GM21786 (cell line): ENCODE measurements at regions not wholly inside any gene's neighbourhood (a gene's known extent, or its start where the extent isn't known, plus 50 kb on each side); places are given as distances from the start of the nearest gene placed in this dataset.
"Not testable (repeated sequence)": the region's sequence is repeated elsewhere in the genome, so short reads cannot be mapped to it uniquely, and the experiment has no call there.

Source experiments
- ATAC-seq: cut with Tn5 transposase; IDR thresholded peaks from one replicate; pipeline ENCODE4 v1.9.1; 2021; ENCODE audit not compliant: unreplicated experiment

GRCh38 chr1:213622365-213623063 lies 365.3 kb upstream of the PROX1 start:
- ATAC-seq, result no peak

- ATAC-seq, result no peak
Observed at GRCh38 chr1:213623064-213623581, 364.6 kb upstream of the PROX1 start.

DNA sequence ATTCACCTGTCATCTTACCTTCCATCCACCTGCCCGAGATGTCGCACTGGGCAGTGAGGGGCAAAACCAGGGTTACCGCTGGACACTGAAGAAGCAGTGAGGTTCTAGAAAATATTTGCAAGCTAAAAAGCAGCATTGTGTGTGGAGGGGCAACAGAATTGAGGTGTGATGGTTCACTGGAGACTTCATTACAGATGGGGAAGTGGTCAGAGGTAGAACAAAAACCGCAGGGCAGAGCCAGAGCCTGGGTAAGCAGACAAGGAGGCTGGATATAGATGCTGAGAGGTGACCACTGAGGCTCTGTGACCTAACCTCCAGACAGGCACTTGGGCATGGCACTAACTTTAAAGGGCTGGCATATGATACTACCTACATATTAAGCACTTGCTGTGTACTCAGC lies 363.9 kb upstream of the PROX1 start:
- ATAC-seq, result no peak

DNA sequence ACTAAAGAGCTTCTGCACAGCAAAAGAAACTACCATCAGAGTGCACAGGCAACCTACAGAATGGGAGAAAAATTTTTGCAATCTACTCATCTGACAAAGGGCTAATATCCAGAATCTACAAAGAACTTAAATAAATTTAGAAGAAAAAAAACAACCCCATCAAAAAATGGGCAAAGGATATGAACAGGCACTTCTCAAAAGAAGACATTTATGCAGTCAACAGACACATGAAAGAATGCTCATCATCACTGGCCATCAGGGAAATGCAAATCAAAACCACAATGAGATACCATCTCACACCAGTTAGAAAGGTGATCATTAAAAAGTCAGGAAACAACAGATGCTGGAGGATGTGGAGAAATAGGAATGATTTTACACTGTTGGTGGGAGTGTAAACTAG lies 351.0 kb upstream of the PROX1 start:
- not testable (repeated sequence) for ATAC-seq

DNA sequence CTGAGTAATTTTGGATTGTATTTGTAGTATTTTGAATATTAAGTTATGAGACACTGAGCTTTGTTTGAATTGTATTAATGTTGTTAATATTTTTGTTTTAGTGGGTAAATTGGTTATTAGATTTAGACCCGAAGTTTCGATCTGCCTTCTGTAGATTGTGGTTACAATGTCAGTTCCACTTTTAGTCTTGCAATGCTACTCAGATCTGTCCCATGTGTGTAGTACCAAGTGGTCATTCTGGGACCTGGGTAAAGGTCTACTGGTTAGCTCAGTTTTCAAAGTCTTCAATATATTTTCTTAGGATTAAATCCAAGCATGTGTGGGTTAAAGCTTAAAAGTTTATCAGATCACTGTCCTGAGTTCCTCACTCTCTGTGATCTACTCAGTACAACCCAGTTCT lies 346.5 kb upstream of the PROX1 start:
- no peak for ATAC-seq

DNA sequence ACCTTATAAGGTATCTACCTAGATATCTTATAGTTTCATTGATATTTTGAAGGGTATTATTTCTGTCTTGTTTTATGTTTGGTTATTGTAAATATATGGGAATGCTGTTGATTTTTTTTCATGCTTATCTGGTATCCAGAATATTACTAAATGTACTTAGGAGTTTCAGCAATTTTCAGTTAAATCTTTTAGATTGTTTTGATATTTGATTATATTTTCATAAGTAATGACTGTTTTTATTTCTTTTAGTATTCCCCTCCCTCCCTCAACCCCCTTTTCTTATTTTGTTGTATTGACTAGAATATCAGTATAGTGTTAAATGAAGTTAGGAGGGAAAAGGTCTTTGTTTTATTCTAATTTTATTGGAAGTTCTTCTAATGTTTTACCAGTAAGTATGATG lies 344.4 kb upstream of the PROX1 start:
- ATAC-seq, result no peak

- no peak for ATAC-seq
Observed at GRCh38 chr1:213647864-213648650, 339.7 kb upstream of the PROX1 start.

DNA sequence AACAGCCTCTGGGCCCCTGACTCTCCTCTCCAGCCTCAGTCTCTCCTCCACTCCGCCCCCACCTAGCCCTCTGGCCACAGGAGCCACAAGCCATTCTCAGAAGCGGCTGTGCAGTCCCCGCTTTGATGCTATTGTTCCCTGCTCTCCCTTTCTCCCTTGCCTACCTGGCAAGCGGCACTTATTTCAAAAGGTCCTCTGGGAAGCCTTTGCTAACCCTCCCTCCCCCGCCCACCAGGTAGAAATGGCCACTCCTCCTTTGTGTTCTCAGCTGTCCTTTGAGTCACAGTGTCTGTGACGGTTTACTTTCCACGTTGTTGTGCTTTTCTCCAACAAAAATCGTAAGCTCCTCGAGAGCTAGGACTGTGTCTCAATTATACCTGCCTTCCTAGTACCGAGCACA lies 338.4 kb upstream of the PROX1 start:
- ATAC-seq, result no peak

DNA sequence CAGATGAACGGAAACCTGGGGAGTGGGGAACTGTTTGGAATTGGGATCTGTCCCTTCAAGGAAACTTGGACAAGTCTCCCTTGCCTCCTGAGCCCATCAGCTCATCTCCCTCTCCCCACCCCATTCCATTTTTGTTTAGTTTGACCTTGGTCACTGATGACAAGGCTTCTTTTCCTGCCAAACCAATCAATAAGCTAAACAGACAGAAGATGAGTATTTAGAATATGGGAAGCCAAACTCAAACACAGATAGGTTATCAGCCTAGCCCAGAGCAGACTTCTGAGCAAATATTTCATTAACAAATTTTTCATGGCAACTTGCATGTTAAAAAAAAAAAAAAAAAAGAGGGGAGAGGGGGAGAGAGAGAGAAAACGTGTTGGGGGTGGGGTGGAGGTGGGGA lies 337.2 kb upstream of the PROX1 start:
- ATAC-seq, result no peak

DNA sequence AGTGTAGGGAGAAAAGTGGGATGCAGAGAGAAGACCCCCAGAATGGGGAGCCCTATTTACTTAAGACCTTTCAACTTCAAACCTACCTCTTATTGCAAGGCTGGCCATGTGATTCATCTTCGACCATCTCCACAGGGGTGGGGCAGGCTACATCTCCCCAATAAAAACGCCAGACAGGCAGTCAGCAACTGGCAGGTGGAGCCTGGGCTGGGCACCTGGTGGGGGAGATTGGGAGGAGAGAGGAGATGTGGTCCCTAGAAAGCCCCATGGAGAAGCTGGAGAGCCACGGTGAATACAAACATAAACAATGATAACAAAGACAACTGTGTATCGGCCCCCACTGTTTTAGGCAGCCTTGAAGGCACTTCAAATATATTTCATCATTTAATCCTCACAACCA lies 336.7 kb upstream of the PROX1 start:
- no peak for ATAC-seq

DNA sequence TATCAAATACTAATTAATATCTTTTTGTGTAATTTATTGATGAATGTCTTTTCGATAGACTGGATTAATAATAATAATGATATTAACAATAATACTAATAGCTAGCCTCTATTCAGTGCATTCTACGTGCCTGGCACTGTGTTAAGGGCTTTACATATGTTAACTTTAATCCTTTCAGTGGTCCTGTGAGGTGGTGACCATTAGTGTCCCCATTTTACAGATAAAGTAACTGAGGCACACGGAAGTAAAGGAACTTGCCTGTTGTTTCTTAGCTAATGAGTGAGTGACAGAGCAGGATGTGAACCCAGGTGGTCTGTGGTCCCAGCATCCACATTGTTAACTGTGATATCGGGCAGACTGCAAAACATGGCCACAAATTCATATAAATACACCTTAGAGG lies 335.7 kb upstream of the PROX1 start:
- ATAC-seq, result no peak

DNA sequence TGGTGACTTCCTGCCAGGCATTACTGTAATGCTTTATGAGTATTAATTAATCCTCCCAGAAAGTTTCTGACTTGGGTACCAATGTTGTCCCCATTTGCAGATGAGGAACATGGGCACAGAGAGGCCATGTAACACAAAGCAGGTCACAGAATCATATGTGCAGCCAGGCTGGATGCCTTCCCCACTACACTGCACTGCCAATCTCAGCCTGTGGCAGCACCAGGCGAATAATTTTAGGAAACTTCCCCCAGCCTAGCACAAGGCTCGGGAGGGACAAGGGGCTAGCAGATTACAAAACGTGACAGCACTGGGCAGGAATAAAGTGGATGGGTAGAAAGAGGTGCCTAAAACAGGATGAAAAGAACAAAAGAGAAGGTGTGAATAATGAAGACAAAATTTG lies 331.7 kb upstream of the PROX1 start:
- ATAC-seq, result no peak

DNA sequence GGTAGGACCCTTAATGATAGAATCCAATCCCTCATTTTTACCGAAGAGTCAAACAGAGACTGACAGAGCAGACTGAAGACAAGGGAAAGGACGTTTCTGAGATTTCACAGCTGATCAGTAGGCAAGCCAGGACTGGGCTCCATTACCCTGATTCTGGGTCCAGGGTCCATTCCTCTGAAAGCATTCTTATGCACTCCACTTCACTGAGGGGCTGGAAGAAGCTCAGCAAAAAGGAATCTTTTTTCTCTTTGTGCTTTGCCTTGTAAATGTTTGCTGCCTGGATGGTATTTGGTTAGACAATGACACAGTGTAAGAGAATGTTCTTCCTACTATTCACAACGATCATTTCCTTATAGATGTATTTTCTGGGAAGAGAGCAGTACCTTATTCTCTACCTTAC lies 331.3 kb upstream of the PROX1 start:
- ATAC-seq, result no peak

DNA sequence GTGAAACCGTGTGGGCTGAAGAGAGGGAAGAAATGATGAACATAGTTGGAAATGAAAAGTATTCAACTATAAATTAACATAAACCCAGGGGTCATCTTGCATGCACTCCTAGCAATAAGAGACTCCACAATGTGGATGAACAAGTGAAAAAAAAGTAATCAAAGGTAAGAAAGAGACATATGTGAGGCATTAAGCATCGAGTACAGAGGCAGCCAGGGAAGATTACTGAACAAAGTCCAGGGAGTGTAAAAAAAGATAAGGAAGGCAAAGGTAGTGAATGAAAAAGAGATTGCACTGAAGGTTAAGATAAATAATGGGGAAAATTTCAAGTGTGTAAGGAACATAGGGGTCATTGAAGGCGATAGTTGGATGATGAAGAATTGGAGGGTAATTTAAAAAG lies 330.8 kb upstream of the PROX1 start:
- ATAC-seq, result no peak

DNA sequence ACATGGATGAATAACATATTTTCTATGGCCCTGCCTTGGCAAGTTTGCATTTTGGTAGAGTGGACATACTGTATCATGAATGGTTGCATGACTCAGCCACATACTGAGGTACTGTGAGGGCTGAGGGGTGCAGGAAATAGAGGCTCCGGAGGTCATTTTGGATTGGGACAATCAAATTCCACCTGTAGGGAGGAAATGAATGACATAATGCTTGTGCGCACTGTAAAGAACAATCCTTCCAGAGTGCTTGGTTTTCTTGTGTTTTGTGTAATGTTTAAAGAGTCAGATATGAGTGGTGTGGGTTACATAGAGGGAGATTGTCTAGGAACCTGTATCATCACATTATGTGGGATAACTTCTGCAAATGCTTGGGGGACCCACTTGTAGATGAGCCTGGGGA lies 329.9 kb upstream of the PROX1 start:
- ATAC-seq, result no peak

- no peak for ATAC-seq
Observed at GRCh38 chr1:213658457-213658856, 329.3 kb upstream of the PROX1 start.

DNA sequence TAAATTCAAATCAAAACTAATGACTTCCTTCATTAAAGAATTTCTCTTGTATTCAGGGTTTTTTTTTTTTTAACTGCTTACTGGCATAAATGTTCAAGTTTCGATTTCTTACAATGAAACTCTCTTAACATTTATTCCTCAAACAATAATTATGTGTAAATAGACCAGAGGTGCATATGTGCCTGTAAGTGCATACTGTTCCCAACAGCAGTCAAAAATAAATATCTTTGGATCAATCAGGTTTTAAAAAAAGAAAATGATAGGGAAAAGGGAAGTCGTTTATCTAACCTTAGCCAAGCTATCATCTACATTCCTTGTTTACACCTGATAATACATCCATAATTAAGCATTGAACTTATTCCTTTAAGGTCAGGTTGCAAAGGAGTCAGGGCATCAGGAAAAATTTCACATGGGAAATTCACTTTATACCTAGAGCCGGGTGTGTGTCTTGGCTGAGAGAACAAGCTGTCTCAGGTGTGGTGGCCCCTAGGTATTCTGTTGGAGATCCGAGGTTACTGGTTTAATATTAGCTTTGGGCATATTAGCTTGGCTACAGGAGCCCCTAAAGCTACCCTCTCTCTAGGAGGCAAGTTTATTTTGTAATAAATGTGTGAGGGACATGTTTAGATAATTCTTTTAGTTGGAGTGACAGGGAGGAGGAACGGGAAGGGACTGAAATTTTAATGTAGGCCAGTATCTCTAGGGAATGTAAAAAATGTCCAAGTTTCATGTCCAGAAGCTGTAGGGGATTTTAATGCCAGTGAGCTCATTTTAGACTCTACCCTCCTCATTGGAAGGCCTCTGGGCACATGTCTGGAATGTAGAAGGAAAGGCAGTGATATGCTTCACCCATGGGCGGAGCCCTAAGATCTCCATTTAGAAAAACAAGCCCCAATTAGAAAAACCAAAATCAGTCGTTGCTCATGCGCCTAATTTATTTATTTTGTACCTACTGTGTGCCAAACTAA lies 327.9 kb upstream of the PROX1 start:
- ATAC-seq, result no peak

DNA sequence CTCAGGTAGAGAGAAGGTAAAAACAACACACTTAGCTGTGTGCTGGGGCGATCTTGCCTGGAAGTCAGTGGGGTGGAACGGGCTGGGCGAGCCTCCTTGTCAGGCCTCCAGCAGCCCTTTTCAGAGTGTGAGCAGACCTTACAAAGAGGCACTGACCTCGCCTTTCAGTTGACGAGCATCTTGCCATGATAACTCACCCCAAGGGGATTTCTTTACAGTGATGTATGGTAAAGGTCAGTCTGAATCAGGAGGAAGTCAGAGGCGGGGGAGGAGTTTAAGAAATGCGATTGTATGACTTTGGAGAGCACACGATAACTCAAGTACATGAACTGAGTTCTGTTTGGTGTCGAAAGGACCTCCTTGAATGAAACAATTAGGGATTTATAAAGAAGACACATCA lies 326.5 kb upstream of the PROX1 start:
- ATAC-seq, result no peak

- ATAC-seq, result no peak
Observed at GRCh38 chr1:213666113-213666512, 321.7 kb upstream of the PROX1 start.

DNA sequence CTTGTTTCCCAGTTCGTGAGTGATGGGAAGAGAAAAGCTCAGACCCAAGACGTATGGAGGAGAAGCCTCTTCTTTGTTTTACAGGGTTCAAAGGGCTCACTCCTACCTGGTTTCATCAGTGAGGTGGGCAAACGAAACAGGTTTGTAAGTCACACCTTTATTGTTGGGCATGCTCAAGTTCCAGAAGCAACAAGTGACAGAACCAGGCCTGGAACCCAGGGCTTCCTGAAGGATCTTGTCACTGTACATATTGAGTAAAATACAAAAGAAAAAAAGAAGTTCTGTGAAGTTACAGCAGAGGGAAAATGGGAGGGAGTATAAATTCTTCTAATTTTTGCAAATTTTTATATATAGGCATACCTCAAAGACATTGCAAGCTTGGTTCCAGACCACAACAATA lies 320.9 kb upstream of the PROX1 start:
- ATAC-seq, result no peak

GRCh38 chr1:213669512-213669911 lies 318.3 kb upstream of the PROX1 start:
- no peak for ATAC-seq
